Peyer's patch (tissue), 4 donors: ENCODE measurements at regions not wholly inside any gene's neighbourhood (a gene's known extent, or its start where the extent isn't known, plus 50 kb on each side); places are given as distances from the start of the nearest gene placed in this dataset.

Experiments used
- POLR2A ChIP-seq, 2 donors: fragments of 450-650 bp; IDR thresholded peaks; one replicate each; pipeline ENCODE4 v1.5.1; 2017; ENCODE audit warnings: antibody characterized with exemption in 2 of 2, mild to moderate bottlenecking in 2 of 2, moderate library complexity in 2 of 2
- TF ChIP-seq, protein P1 (sequence below), 6 experiments: fragments of 450-650 bp in 4 of 6; fragments of 200-600 bp in 2 of 6; sonication (generic) in 1 of 6; IDR thresholded peaks; one replicate each; pipeline ENCODE4 v1.5.1; 2017 to 2019; ENCODE audit warnings: antibody characterized with exemption in 6 of 6, mild to moderate bottlenecking in 3 of 6, moderate library complexity in 1 of 6

DNA sequence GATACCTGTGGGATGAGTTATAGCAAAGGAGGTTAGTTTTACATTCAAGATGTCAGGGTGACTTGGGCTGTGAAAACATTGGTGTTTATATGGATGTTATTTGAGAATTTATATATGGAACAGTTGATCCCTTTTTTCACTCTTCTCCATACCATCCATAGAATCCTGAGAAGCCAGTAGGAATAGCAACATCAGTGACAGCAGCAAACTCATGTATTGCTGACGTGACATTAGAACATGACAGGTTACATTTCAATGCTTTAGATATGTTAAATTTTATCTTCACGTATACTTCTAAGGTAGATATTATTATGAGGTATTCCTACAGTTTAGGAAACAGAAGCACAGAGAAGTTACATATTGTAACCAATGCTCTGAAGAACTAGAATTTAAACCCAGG lies 745.2 kb upstream of the GCFC2 start:
- TF ChIP-seq, protein P1, sequence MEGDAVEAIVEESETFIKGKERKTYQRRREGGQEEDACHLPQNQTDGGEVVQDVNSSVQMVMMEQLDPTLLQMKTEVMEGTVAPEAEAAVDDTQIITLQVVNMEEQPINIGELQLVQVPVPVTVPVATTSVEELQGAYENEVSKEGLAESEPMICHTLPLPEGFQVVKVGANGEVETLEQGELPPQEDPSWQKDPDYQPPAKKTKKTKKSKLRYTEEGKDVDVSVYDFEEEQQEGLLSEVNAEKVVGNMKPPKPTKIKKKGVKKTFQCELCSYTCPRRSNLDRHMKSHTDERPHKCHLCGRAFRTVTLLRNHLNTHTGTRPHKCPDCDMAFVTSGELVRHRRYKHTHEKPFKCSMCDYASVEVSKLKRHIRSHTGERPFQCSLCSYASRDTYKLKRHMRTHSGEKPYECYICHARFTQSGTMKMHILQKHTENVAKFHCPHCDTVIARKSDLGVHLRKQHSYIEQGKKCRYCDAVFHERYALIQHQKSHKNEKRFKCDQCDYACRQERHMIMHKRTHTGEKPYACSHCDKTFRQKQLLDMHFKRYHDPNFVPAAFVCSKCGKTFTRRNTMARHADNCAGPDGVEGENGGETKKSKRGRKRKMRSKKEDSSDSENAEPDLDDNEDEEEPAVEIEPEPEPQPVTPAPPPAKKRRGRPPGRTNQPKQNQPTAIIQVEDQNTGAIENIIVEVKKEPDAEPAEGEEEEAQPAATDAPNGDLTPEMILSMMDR (IDR thresholded peaks at IDR 0.05) = no peak
- no peak for TF ChIP-seq POLR2A (IDR thresholded peaks at IDR 0.05)
